ENCODE measurements at regions not wholly inside any gene's neighbourhood (a gene's known extent, or its start where the extent isn't known, plus 50 kb on each side); places are given as distances from the start of the nearest gene placed in this dataset.

DNA sequence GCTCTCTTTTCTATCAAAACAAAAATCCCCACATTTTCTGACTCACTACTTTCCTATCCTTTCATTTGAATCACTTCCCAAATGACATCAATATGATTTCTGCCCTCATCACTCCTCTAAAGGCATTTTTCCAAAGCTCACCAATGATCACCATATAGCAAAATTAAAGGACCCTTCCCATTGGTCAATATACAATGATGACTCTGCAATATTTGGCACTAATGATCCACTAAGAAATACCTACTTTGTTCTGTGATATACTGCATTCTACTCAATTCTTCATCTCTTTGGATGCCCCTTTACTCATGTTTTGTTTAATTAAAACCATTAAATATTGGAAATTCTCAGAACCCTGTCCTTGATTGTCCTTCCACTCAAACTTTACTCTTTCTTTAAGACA is 200.3 kb upstream of the PTCHD4 start:
- TF ChIP-seq, protein P1, sequence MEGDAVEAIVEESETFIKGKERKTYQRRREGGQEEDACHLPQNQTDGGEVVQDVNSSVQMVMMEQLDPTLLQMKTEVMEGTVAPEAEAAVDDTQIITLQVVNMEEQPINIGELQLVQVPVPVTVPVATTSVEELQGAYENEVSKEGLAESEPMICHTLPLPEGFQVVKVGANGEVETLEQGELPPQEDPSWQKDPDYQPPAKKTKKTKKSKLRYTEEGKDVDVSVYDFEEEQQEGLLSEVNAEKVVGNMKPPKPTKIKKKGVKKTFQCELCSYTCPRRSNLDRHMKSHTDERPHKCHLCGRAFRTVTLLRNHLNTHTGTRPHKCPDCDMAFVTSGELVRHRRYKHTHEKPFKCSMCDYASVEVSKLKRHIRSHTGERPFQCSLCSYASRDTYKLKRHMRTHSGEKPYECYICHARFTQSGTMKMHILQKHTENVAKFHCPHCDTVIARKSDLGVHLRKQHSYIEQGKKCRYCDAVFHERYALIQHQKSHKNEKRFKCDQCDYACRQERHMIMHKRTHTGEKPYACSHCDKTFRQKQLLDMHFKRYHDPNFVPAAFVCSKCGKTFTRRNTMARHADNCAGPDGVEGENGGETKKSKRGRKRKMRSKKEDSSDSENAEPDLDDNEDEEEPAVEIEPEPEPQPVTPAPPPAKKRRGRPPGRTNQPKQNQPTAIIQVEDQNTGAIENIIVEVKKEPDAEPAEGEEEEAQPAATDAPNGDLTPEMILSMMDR (IDR thresholded peaks at IDR 0.05; ENCODE audit: low read depth, low read length, missing input control): no peak
- TF ChIP-seq, protein P2, sequence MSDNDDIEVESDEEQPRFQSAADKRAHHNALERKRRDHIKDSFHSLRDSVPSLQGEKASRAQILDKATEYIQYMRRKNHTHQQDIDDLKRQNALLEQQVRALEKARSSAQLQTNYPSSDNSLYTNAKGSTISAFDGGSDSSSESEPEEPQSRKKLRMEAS (IDR thresholded peaks at IDR 0.05): no peak
- no peak for TF ChIP-seq FOXA1 (IDR thresholded peaks at IDR 0.05)
- TF ChIP-seq, protein P3, sequence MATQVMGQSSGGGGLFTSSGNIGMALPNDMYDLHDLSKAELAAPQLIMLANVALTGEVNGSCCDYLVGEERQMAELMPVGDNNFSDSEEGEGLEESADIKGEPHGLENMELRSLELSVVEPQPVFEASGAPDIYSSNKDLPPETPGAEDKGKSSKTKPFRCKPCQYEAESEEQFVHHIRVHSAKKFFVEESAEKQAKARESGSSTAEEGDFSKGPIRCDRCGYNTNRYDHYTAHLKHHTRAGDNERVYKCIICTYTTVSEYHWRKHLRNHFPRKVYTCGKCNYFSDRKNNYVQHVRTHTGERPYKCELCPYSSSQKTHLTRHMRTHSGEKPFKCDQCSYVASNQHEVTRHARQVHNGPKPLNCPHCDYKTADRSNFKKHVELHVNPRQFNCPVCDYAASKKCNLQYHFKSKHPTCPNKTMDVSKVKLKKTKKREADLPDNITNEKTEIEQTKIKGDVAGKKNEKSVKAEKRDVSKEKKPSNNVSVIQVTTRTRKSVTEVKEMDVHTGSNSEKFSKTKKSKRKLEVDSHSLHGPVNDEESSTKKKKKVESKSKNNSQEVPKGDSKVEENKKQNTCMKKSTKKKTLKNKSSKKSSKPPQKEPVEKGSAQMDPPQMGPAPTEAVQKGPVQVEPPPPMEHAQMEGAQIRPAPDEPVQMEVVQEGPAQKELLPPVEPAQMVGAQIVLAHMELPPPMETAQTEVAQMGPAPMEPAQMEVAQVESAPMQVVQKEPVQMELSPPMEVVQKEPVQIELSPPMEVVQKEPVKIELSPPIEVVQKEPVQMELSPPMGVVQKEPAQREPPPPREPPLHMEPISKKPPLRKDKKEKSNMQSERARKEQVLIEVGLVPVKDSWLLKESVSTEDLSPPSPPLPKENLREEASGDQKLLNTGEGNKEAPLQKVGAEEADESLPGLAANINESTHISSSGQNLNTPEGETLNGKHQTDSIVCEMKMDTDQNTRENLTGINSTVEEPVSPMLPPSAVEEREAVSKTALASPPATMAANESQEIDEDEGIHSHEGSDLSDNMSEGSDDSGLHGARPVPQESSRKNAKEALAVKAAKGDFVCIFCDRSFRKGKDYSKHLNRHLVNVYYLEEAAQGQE (IDR thresholded peaks at IDR 0.05): no peak
- no peak for TF ChIP-seq YY1 (IDR thresholded peaks at IDR 0.05)
- no peak for TF ChIP-seq HNF4G (IDR thresholded peaks at IDR 0.05)
- no peak for TF ChIP-seq GABPA (IDR thresholded peaks at IDR 0.05 in 1 of 2, conservative IDR thresholded peaks at IDR 0.05 in 1 of 2)
- TF ChIP-seq, protein P4, sequence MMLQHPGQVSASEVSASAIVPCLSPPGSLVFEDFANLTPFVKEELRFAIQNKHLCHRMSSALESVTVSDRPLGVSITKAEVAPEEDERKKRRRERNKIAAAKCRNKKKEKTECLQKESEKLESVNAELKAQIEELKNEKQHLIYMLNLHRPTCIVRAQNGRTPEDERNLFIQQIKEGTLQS (IDR thresholded peaks at IDR 0.05): no peak
- TF ChIP-seq TAF1 (conservative IDR thresholded peaks at IDR 0.05): no peak
- no peak for TF ChIP-seq RAD21 (IDR thresholded peaks at IDR 0.05)
- no peak for TF ChIP-seq RXRA (IDR thresholded peaks at IDR 0.05)

Measured in liver (tissue), 3 donors.